NCI-H2227 (cell line): ENCODE measurements at regions not wholly inside any gene's neighbourhood (a gene's known extent, or its start where the extent isn't known, plus 50 kb on each side); places are given as distances from the start of the nearest gene placed in this dataset.
"Not testable (repeated sequence)": the region's sequence is repeated elsewhere in the genome, so short reads cannot be mapped to it uniquely, and the experiment has no call there.

Experiments
- DNase-seq: peaks from one replicate; lab custom pipeline; 2025; ENCODE audit not compliant: unreplicated experiment; lab: John Stamatoyannopoulos, UW

- DNase-seq, result no peak
Observed at GRCh38 chr5:174807471-174807870, 83.1 kb downstream of the MSX2 start.

- no peak for DNase-seq
Observed at GRCh38 chr5:174806729-174807128, 82.3 kb downstream of the MSX2 start.

- DNase-seq, result no peak
Observed at GRCh38 chr5:174801798-174802197, 77.4 kb downstream of the MSX2 start.

- DNase-seq, result no peak
Observed at GRCh38 chr5:174800435-174800834, 76.1 kb downstream of the MSX2 start.

- no peak for DNase-seq
Observed at GRCh38 chr5:174799121-174799520, 74.7 kb downstream of the MSX2 start.

- DNase-seq, result no peak
Observed at GRCh38 chr5:174798551-174798951, 74.2 kb downstream of the MSX2 start.

- no peak for DNase-seq
Observed at GRCh38 chr5:174796711-174797192, 72.4 kb downstream of the MSX2 start.

- no peak for DNase-seq
Observed at GRCh38 chr5:174794931-174795672, 70.7 kb downstream of the MSX2 start.

- peak; percentile 60 for DNase-seq
Observed at GRCh38 chr5:174793684-174794328, 69.4 kb downstream of the MSX2 start.

- DNase-seq, result no peak
Observed at GRCh38 chr5:174793076-174793475, 68.7 kb downstream of the MSX2 start.

GRCh38 chr5:174792265-174792664, 67.9 kb downstream of the MSX2 start:
- DNase-seq, result not testable (repeated sequence)

GRCh38 chr5:174790906-174791305, 66.5 kb downstream of the MSX2 start:
- DNase-seq, result no peak

- DNase-seq, result no peak
Observed at GRCh38 chr5:174789596-174789995, 65.2 kb downstream of the MSX2 start.

- DNase-seq, result no peak
Observed at GRCh38 chr5:174785120-174785680, 60.8 kb downstream of the MSX2 start.
